HEK293 (cell line): ENCODE measurements at regions not wholly inside any gene's neighbourhood (a gene's known extent, or its start where the extent isn't known, plus 50 kb on each side); places are given as distances from the start of the nearest gene placed in this dataset.

ENCODE experiments used
- CTCF ChIA-PET: fragments of 350-600 bp; formaldehyde crosslinking; extraction: SDS; loops from one replicate; lab custom pipeline; 2021; ENCODE audit warnings: antibody characterized with exemption; lab: Yijun Ruan, JAX
- POLR2A ChIA-PET: fragments of 300-600 bp; formaldehyde crosslinking; extraction: SDS; loops from one replicate; lab custom pipeline; 2020; ENCODE audit warnings: antibody characterized with exemption, inconsistent platforms; lab: Yijun Ruan, JAX
- H3K27ac ChIP-seq: fragments of 200-500 bp; sonication (Bioruptor generic); 2 replicates; pipeline ENCODE4 v1.5.1; 2014; ENCODE audit warnings: low read depth, low read length, control low read depth, inconsistent platforms; ENCODE audit errors: extremely low read depth
- H3K36me3 ChIP-seq, 2 experiments: fragments of 200-500 bp in 1 of 2; sonication (Bioruptor generic) in 1 of 2; 1 replicate in 1 of 2; 2 replicates in 1 of 2; pipeline ENCODE4 v1.5.1; 2014 to 2017; ENCODE audit warnings: inconsistent platforms in 2 of 2, low read length in 2 of 2; ENCODE audit not compliant: control insufficient read depth in 2 of 2, insufficient read depth in 1 of 2
- H3K4me1 ChIP-seq: fragments of 200-500 bp; sonication (Bioruptor generic); 2 replicates; pipeline ENCODE4 v1.5.1; 2014; ENCODE audit warnings: mild to moderate bottlenecking, low read length, inconsistent platforms; ENCODE audit not compliant: control insufficient read depth, insufficient read depth
- H3K4me3 ChIP-seq: 2 replicates; pipeline ENCODE4 v1.5.1; 2011; ENCODE audit warnings: low read depth, mild to moderate bottlenecking, control low read depth, low read length, moderate library complexity
- H3K9me3 ChIP-seq: fragments of 200-500 bp; sonication (Bioruptor generic); 2 replicates; pipeline ENCODE4 v1.5.1; 2014; ENCODE audit warnings: low read depth, low read length, inconsistent platforms; ENCODE audit not compliant: control insufficient read depth, insufficient read depth
- GLI4 ChIP-seq: fragments of 450-650 bp; formaldehyde crosslinking; IDR thresholded peaks from 2 replicates; pipeline ENCODE4 v1.5.1; 2016; ENCODE audit warnings: missing biosample characterization, missing genetic modification characterization
- HOXC10 ChIP-seq: sonication (generic); formaldehyde crosslinking; IDR thresholded peaks from 2 replicates; pipeline ENCODE4 v1.8.1; 2023; ENCODE audit warnings: mild to moderate bottlenecking, missing genetic modification reagents
- KLF10 ChIP-seq: fragments of 450-650 bp; IDR thresholded peaks from 2 replicates; pipeline ENCODE4 v1.5.1; 2018; ENCODE audit warnings: missing biosample characterization, mild to moderate bottlenecking, missing genetic modification characterization
- KLF17 ChIP-seq: fragments of 450-650 bp; formaldehyde crosslinking; IDR thresholded peaks from 2 replicates; pipeline ENCODE4 v1.5.1; 2016; ENCODE audit warnings: missing biosample characterization, missing genetic modification characterization
- PATZ1 ChIP-seq: fragments of 450-650 bp; formaldehyde crosslinking; IDR thresholded peaks from 2 replicates; pipeline ENCODE4 v1.5.1; 2016; ENCODE audit warnings: missing biosample characterization, missing genetic modification characterization
- RBAK ChIP-seq: fragments of 450-650 bp; formaldehyde crosslinking; IDR thresholded peaks from 2 replicates; pipeline ENCODE4 v1.5.1; 2016; ENCODE audit warnings: missing biosample characterization, missing genetic modification characterization
- SP3 ChIP-seq: fragments of 450-650 bp; formaldehyde crosslinking; IDR thresholded peaks from 2 replicates; pipeline ENCODE4 v1.5.1; 2016; ENCODE audit warnings: missing biosample characterization, missing genetic modification characterization
- TCF7L2 ChIP-seq: IDR thresholded peaks from 2 replicates; pipeline ENCODE4 v1.6.1; 2011; ENCODE audit warnings: low read depth, mild to moderate bottlenecking, inconsistent platforms, low read length, moderate library complexity, borderline replicate concordance
- YY2 ChIP-seq: fragments of 450-650 bp; formaldehyde crosslinking; IDR thresholded peaks from 2 replicates; pipeline ENCODE4 v1.5.1; 2016; ENCODE audit warnings: missing biosample characterization, missing genetic modification characterization
- ZBTB17 ChIP-seq: fragments of 450-650 bp; formaldehyde crosslinking; IDR thresholded peaks from 2 replicates; pipeline ENCODE4 v1.5.1; 2016; ENCODE audit warnings: missing biosample characterization, missing genetic modification characterization
- ZFP69B ChIP-seq: fragments of 450-650 bp; formaldehyde crosslinking; IDR thresholded peaks from 2 replicates; pipeline ENCODE4 v1.5.1; 2016; ENCODE audit warnings: missing biosample characterization, missing genetic modification characterization
- ZNF274 ChIP-seq, 2 experiments: fragments of 200-500 bp in 1 of 2; fragments of 450-650 bp in 1 of 2; sonication (Bioruptor generic) in 1 of 2; formaldehyde crosslinking in 1 of 2; IDR thresholded peaks; 2 replicates each; pipeline versions ENCODE4 v1.5.1 to v1.6.1; 2014 to 2016; ENCODE audit warnings: borderline replicate concordance in 1 of 2, inconsistent platforms in 1 of 2, low read length in 1 of 2, missing biosample characterization in 1 of 2, missing genetic modification characterization in 1 of 2
- ZNF324 ChIP-seq: fragments of 450-650 bp; formaldehyde crosslinking; IDR thresholded peaks from 2 replicates; pipeline ENCODE4 v1.5.1; 2016; ENCODE audit warnings: missing biosample characterization, missing genetic modification characterization
- ZNF362 ChIP-seq: fragments of 450-650 bp; formaldehyde crosslinking; IDR thresholded peaks from 2 replicates; pipeline ENCODE4 v1.5.1; 2016; ENCODE audit warnings: missing biosample characterization, missing genetic modification characterization
- ZNF37A ChIP-seq: fragments of 450-650 bp; IDR thresholded peaks from 2 replicates; pipeline ENCODE4 v1.5.1; 2018; ENCODE audit warnings: missing biosample characterization, missing genetic modification characterization
- ZNF416 ChIP-seq: fragments of 450-650 bp; formaldehyde crosslinking; IDR thresholded peaks from 2 replicates; pipeline ENCODE4 v1.5.1; 2016; ENCODE audit warnings: missing biosample characterization, missing genetic modification characterization
- ZNF514 ChIP-seq: fragments of 450-650 bp; formaldehyde crosslinking; IDR thresholded peaks from 2 replicates; pipeline ENCODE4 v1.5.1; 2016; ENCODE audit warnings: missing biosample characterization, missing genetic modification characterization
- ZNF518A ChIP-seq: fragments of 450-650 bp; formaldehyde crosslinking; conservative IDR thresholded peaks from 2 replicates; pipeline ENCODE4 v1.5.1; 2016; ENCODE audit warnings: low read depth, missing biosample characterization, missing genetic modification characterization
- ZNF549 ChIP-seq: fragments of 450-650 bp; IDR thresholded peaks from 2 replicates; pipeline ENCODE4 v1.5.1; 2018; ENCODE audit warnings: missing biosample characterization, missing genetic modification characterization, mild to moderate bottlenecking, inconsistent platforms, moderate library complexity
- ZNF629 ChIP-seq: fragments of 450-650 bp; formaldehyde crosslinking; IDR thresholded peaks from 2 replicates; pipeline ENCODE4 v1.5.1; 2017; ENCODE audit warnings: missing biosample characterization, missing genetic modification characterization
- ZNF658 ChIP-seq: fragments of 450-650 bp; formaldehyde crosslinking; IDR thresholded peaks from 2 replicates; pipeline ENCODE4; 2016; ENCODE audit warnings: missing biosample characterization, missing genetic modification characterization
- ZNF843 ChIP-seq: fragments of 450-650 bp; formaldehyde crosslinking; IDR thresholded peaks from 2 replicates; pipeline ENCODE4 v1.5.1; 2016; ENCODE audit warnings: missing biosample characterization, missing genetic modification characterization

- Histone ChIP-seq H3K27ac (no peak overlapping the region), H3K9me3 (no peaks in the 10 kb centered on the region), H3K36me3 (no peaks in the 10 kb centered on the region), H3K4me3 (no peak overlapping the region), H3K4me1 (no peaks in the 10 kb centered on the region)
- CTCF ChIA-PET: interaction anchor here (0.8 to 4.4 kb wide), 4 partner anchors 7 to 86 kb away, joined by 5 to 23 read pairs (median 13); no protein-coding TSS in a partner anchor
- POLR2A ChIA-PET: interaction anchor here (0.6 to 2.7 kb wide), 3 partner anchors 133 to 595 kb away, joined by 3 to 10 read pairs (median 3); partner anchors contain the start of gene EIF4G2
- TF ChIP-seq HOXC10 (no peak), SP3 (tag by site-specific recombination) (no peak), KLF10 (tag by site-specific recombination) (no peak), KLF17 (tag by site-specific recombination) (no peak), PATZ1 (tag by site-specific recombination) (no peak), ZNF274 (IDR thresholded peaks at IDR 0.05; ENCODE audit: low read length) (no peak), ZNF274 (tag by site-specific recombination; IDR thresholded peaks at IDR 0.05; ENCODE audit: borderline replicate concordance) (no peak), ZNF362 (tag by site-specific recombination) (no peak), ZNF514 (tag by site-specific recombination) (no peak), ZNF324 (tag by site-specific recombination) (no peak), RBAK (tag by site-specific recombination) (no peak), ZNF416 (tag by site-specific recombination) (no peak), ZBTB17 (tag by site-specific recombination) (no peak), GLI4 (tag by site-specific recombination) (no peak), ZFP69B (no peak), YY2 (tag by site-specific recombination) (no peak), ZNF843 (tag by site-specific recombination) (no peak), ZNF37A (tag by site-specific recombination) (no peak), ZNF549 (no peak)
Measured at GRCh38 chr11:10941871-10942270, 84.0 kb upstream of the ZBED5 start.

- no peaks in the 10 kb centered on the region for H3K4me1 ChIP-seq
- TF ChIP-seq ZNF658 (tag by site-specific recombination): no peak
- TF ChIP-seq ZNF629 (tag by site-specific recombination): no peak
- TF ChIP-seq TCF7L2: no peak
- TF ChIP-seq ZNF518A (tag by site-specific recombination): no peak
- H3K27ac ChIP-seq: no peak overlapping the region
- POLR2A ChIA-PET: no interaction called here
- H3K36me3 ChIP-seq: no peaks in the 10 kb centered on the region
- H3K4me3 ChIP-seq: no peak overlapping the region
- CTCF ChIA-PET: interaction anchor here (3.5 to 4.4 kb wide), 2 partner anchors 82 to 87 kb away, joined by 12 to 14 read pairs; no protein-coding TSS in a partner anchor
- no peaks in the 10 kb centered on the region for H3K9me3 ChIP-seq
Measured at GRCh38 chr11:10941414-10941813, 83.6 kb upstream of the ZBED5 start.
